ENCODE measurements at regions not wholly inside any gene's neighbourhood (a gene's known extent, or its start where the extent isn't known, plus 50 kb on each side); places are given as distances from the start of the nearest gene placed in this dataset.

- no peak overlapping the region for H3K27ac ChIP-seq
- DNase-seq (ENCODE audit: extremely low spot score in 2 of 2), result no peak
- no peaks in the 10 kb centered on the region for H3K4me1 ChIP-seq
- TF ChIP-seq CTCF (IDR thresholded peaks at IDR 0.05) (no peak), POLR2AphosphoS5 (IDR thresholded peaks at IDR 0.05; ENCODE audit: insufficient read depth in 1 of 2, low read depth in 1 of 2) (no peak), POLR2A (IDR thresholded peaks at IDR 0.05) (no peak)
- no peaks in the 10 kb centered on the region for H3K9me3 ChIP-seq
- intact Hi-C loops (cut with DNase I), result no loop called here
- no peaks in the 10 kb centered on the region for H3K27me3 ChIP-seq
- no peaks in the 10 kb centered on the region for H3K36me3 ChIP-seq
- H3K4me3 ChIP-seq, result no peak overlapping the region
Observed at GRCh38 chr6:91505199-91505598, 918.3 kb upstream of the MAP3K7 start.

GRCh38 chr6:91501930-91502329, 915.1 kb upstream of the MAP3K7 start:
- H3K4me1 ChIP-seq, result no peaks in the 10 kb centered on the region
- intact Hi-C loops (cut with DNase I), result no loop called here
- no peaks in the 10 kb centered on the region for H3K27me3 ChIP-seq
- DNase-seq (ENCODE audit: extremely low spot score in 2 of 2), result no peak
- H3K27ac ChIP-seq, result no peak overlapping the region
- no peak overlapping the region for H3K4me3 ChIP-seq
- no peaks in the 10 kb centered on the region for H3K36me3 ChIP-seq
- no peak for TF ChIP-seq CTCF (IDR thresholded peaks at IDR 0.05)
- no peak for TF ChIP-seq POLR2A (IDR thresholded peaks at IDR 0.05)
- no peak for TF ChIP-seq POLR2AphosphoS5 (IDR thresholded peaks at IDR 0.05; ENCODE audit: insufficient read depth in 1 of 2, low read depth in 1 of 2)
- H3K9me3 ChIP-seq, result no peaks in the 10 kb centered on the region

- Histone ChIP-seq H3K4me3 (no peak overlapping the region), H3K27ac (no peak overlapping the region), H3K4me1 (no peaks in the 10 kb centered on the region), H3K27me3 (no peaks in the 10 kb centered on the region), H3K36me3 (no peaks in the 10 kb centered on the region), H3K9me3 (no peaks in the 10 kb centered on the region)
- TF ChIP-seq POLR2A (IDR thresholded peaks at IDR 0.05), result no peak
- TF ChIP-seq CTCF (IDR thresholded peaks at IDR 0.05), result no peak
- TF ChIP-seq POLR2AphosphoS5 (IDR thresholded peaks at IDR 0.05; ENCODE audit: insufficient read depth in 1 of 2, low read depth in 1 of 2), result no peak
- no peak for DNase-seq (ENCODE audit: extremely low spot score in 2 of 2)
- intact Hi-C loops (cut with DNase I), result no loop called here
Observed at GRCh38 chr6:91500689-91501303, 913.9 kb upstream of the MAP3K7 start.

GRCh38 chr6:91498576-91498975, 911.7 kb upstream of the MAP3K7 start:
- H3K36me3 ChIP-seq, result no peaks in the 10 kb centered on the region
- no peaks in the 10 kb centered on the region for H3K4me1 ChIP-seq
- TF ChIP-seq POLR2AphosphoS5 (IDR thresholded peaks at IDR 0.05; ENCODE audit: insufficient read depth in 1 of 2, low read depth in 1 of 2), result no peak
- no peak for TF ChIP-seq CTCF (IDR thresholded peaks at IDR 0.05)
- no peak for TF ChIP-seq POLR2A (IDR thresholded peaks at IDR 0.05)
- H3K4me3 ChIP-seq, result no peak overlapping the region
- intact Hi-C loops (cut with DNase I), result no loop called here
- no peaks in the 10 kb centered on the region for H3K9me3 ChIP-seq
- H3K27ac ChIP-seq, result no peak overlapping the region
- H3K27me3 ChIP-seq, result no peaks in the 10 kb centered on the region
- DNase-seq (ENCODE audit: extremely low spot score in 2 of 2), result no peak

- Histone ChIP-seq H3K36me3 (no peaks in the 10 kb centered on the region), H3K9me3 (no peaks in the 10 kb centered on the region), H3K27me3 (no peaks in the 10 kb centered on the region), H3K27ac (no peak overlapping the region), H3K4me3 (no peak overlapping the region), H3K4me1 (no peaks in the 10 kb centered on the region)
- DNase-seq (ENCODE audit: extremely low spot score in 2 of 2), result no peak
- TF ChIP-seq POLR2AphosphoS5 (IDR thresholded peaks at IDR 0.05; ENCODE audit: insufficient read depth in 1 of 2, low read depth in 1 of 2) (no peak), POLR2A (IDR thresholded peaks at IDR 0.05) (no peak), CTCF (IDR thresholded peaks at IDR 0.05) (no peak)
- intact Hi-C loops (cut with DNase I), result no loop called here
Observed at GRCh38 chr6:91497770-91498169, 910.9 kb upstream of the MAP3K7 start.
